H1 (cell line): ENCODE measurements at regions not wholly inside any gene's neighbourhood (a gene's known extent, or its start where the extent isn't known, plus 50 kb on each side); places are given as distances from the start of the nearest gene placed in this dataset.

Experiments
- ASH2L ChIP-seq: fragments of 200-600, 300-600 bp; sonication (generic); IDR thresholded peaks from one replicate; pipeline ENCODE4 v1.7.1; 2017; ENCODE audit warnings: low read length
- CBX8 ChIP-seq: fragments of 300-800, 300-1000 bp; sonication (generic); IDR thresholded peaks from 2 replicates; pipeline ENCODE4 v1.7.1; 2016; ENCODE audit warnings: low read depth, low read length, borderline replicate concordance
- CHD2 ChIP-seq: IDR thresholded peaks from 2 replicates; pipeline ENCODE4 v1.6.1; 2012; ENCODE audit warnings: low read length, improper control_type of control experiment
- CTCF ChIP-seq, 3 experiments: IDR thresholded peaks; 1 replicate in 2 of 3; 2 replicates in 1 of 3; pipeline versions ENCODE4 v1.5.1 to v1.6.1; 2011; ENCODE audit warnings: low read length in 3 of 3, mild to moderate bottlenecking in 3 of 3, inconsistent platforms in 2 of 3, low read depth in 1 of 3, moderate library complexity in 1 of 3; ENCODE audit not compliant: insufficient read depth in 1 of 3; ENCODE audit errors: control extremely low read depth in 1 of 3
- GABPA ChIP-seq: IDR thresholded peaks from 2 replicates; pipeline ENCODE4 v1.6.1; 2011; ENCODE audit warnings: mild to moderate bottlenecking, low read length, moderate library complexity, borderline replicate concordance; ENCODE audit not compliant: insufficient read depth
- SUZ12 ChIP-seq: fragments of 200-600 bp; sonication (generic); IDR thresholded peaks from 2 replicates; pipeline ENCODE4 v1.6.1; 2012; ENCODE audit warnings: mild to moderate bottlenecking, inconsistent platforms, low read length, moderate library complexity, mixed read lengths
- TBP ChIP-seq: IDR thresholded peaks from 2 replicates; pipeline ENCODE4 v1.6.1; 2011; ENCODE audit warnings: low read depth, low read length, improper control_type of control experiment
- TCF12 ChIP-seq: IDR thresholded peaks from 2 replicates; pipeline ENCODE4 v1.6.1; 2011; ENCODE audit warnings: low read depth, mild to moderate bottlenecking, low read length
- USF2 ChIP-seq: IDR thresholded peaks from 2 replicates; pipeline ENCODE4 v1.6.1; 2011; ENCODE audit warnings: low read length, improper control_type of control experiment

- no peak for TF ChIP-seq CTCF (IDR thresholded peaks at IDR 0.05; ENCODE audit: control extremely low read depth in 1 of 3, insufficient read depth in 1 of 3, low read depth in 1 of 3, low read length in 3 of 3)
- no peak for TF ChIP-seq ASH2L
- TF ChIP-seq CBX8, result no peak
- TF ChIP-seq CHD2, result no peak
- TF ChIP-seq GABPA, result no peak
- TF ChIP-seq TBP, result no peak
- TF ChIP-seq USF2, result no peak
- TF ChIP-seq TCF12, result no peak
- no peak for TF ChIP-seq SUZ12
These were observed 255.3 kb downstream of the BCOR start (continued) for GRCh38 chrX:39842281-39842973.
